ENCODE measurements at regions not wholly inside any gene's neighbourhood (a gene's known extent, or its start where the extent isn't known, plus 50 kb on each side); places are given as distances from the start of the nearest gene placed in this dataset.

DNA sequence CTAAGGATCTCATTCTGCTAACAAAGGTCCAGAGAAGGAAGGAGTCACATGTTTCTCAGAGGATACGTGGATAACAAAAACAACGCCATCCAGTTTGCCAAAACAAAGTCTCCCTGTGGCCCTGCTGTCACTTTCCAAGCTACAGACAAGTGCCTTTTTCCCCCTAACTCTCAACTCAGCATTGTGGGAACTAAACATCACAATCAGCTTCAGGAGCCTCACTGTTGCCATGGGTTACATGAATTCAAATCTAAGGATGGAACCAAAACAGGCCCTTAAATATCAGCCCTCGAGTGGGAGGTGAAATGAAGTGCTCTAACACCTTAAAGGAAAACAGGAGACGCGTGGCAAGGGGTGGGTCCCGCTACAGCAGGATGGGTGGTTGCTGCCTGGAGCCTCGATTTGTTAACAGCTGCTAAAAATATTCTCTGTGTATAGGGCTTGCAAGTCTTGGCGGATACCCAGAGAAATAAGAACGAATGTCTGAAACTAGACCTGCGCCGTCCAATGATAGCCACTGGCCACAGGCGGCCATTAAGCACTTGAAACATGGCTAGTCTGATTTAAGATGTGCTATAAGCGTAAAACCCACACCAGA lies 66.4 kb upstream of the SOD1 start:
- ChIA-PET POLR2A (no interaction called here), CTCF (interaction anchor here (1.0 kb wide), 1 partner anchor 13 kb away, joined by 3 read pairs; no protein-coding TSS in a partner anchor)
- FAIRE-seq: no peak
- intact Hi-C loops (cut with micrococcal nuclease) (no loop called here), dilution Hi-C loops (cut with MboI; ENCODE audit: extremely low pct_ligation_motif_present, low sequenced_read_pairs) (no loop called here)
- Histone ChIP-seq H3K4me3 (replicated peaks in 1 of 3; ENCODE audit: insufficient read depth in 1 of 3, low read depth in 1 of 3, low read length in 3 of 3) (no peak overlapping the region), H3K9me1 (replicated peaks; ENCODE audit: control insufficient read depth, extremely low read depth, insufficient read depth, low read length) (no peaks in the 10 kb centered on the region), H3K27ac (ENCODE audit: insufficient read depth, low read depth, low read length) (no peak overlapping the region), H3K36me3 (ENCODE audit: control insufficient read depth in 2 of 2, extremely low read depth in 1 of 2, insufficient read depth in 2 of 2, low read length in 2 of 2) (no peaks in the 10 kb centered on the region), H2AFZ (ENCODE audit: low read depth, low read length) (no peak overlapping the region), H3K9me3 (replicated peaks; ENCODE audit: control insufficient read depth, insufficient read depth, low read length) (no peaks in the 10 kb centered on the region), H3K27me3 (ENCODE audit: control insufficient read depth in 2 of 2, insufficient read depth in 2 of 2, low read length in 2 of 2) (no peaks in the 10 kb centered on the region), H4K20me1 (replicated peaks; ENCODE audit: control insufficient read depth, extremely low read depth, insufficient read depth, low read length) (no peaks in the 10 kb centered on the region), H3K4me2 (ENCODE audit: insufficient read depth, low read length) (no peak overlapping the region), H3K79me2 (ENCODE audit: control insufficient read depth, insufficient read depth, low read length) (no peaks in the 10 kb centered on the region), H3K9ac (replicated peaks; ENCODE audit: extremely low read depth, insufficient read depth, low read length) (no peak overlapping the region), H3K4me1 (ENCODE audit: control insufficient read depth, extremely low read depth, insufficient read depth, low read length) (no peaks in the 10 kb centered on the region)
- no peak for TF ChIP-seq JUN (IDR thresholded peaks at IDR 0.05; ENCODE audit: borderline replicate concordance, insufficient read depth, insufficient read length, low read depth)
- no TSS peak for BruUV-seq (replicated peaks)
- DNase-seq (ENCODE audit: low read depth, low spot score): no peak

- Histone ChIP-seq H2AFZ (ENCODE audit: low read depth, low read length) (no peak overlapping the region), H3K4me2 (ENCODE audit: insufficient read depth, low read length) (no peak overlapping the region), H4K20me1 (replicated peaks; ENCODE audit: control insufficient read depth, extremely low read depth, insufficient read depth, low read length) (no peaks in the 10 kb centered on the region), H3K4me3 (replicated peaks in 1 of 3; ENCODE audit: insufficient read depth in 1 of 3, low read depth in 1 of 3, low read length in 3 of 3) (no peak overlapping the region), H3K9ac (replicated peaks; ENCODE audit: extremely low read depth, insufficient read depth, low read length) (no peak overlapping the region), H3K36me3 (ENCODE audit: control insufficient read depth in 2 of 2, extremely low read depth in 1 of 2, insufficient read depth in 2 of 2, low read length in 2 of 2) (no peaks in the 10 kb centered on the region), H3K9me1 (replicated peaks; ENCODE audit: control insufficient read depth, extremely low read depth, insufficient read depth, low read length) (no peaks in the 10 kb centered on the region), H3K9me3 (replicated peaks; ENCODE audit: control insufficient read depth, insufficient read depth, low read length) (no peaks in the 10 kb centered on the region), H3K79me2 (ENCODE audit: control insufficient read depth, insufficient read depth, low read length) (no peaks in the 10 kb centered on the region), H3K27me3 (ENCODE audit: control insufficient read depth in 2 of 2, insufficient read depth in 2 of 2, low read length in 2 of 2) (no peaks in the 10 kb centered on the region), H3K4me1 (ENCODE audit: control insufficient read depth, extremely low read depth, insufficient read depth, low read length) (no peaks in the 10 kb centered on the region), H3K27ac (ENCODE audit: insufficient read depth, low read depth, low read length) (no peak overlapping the region)
- intact Hi-C loops (cut with micrococcal nuclease) (no loop called here), dilution Hi-C loops (cut with MboI; ENCODE audit: extremely low pct_ligation_motif_present, low sequenced_read_pairs) (no loop called here)
- DNase-seq (ENCODE audit: low read depth, low spot score) (no peak), FAIRE-seq (no peak)
- ChIA-PET CTCF (no interaction called here), POLR2A (no interaction called here)
- no TSS peak for BruUV-seq (replicated peaks)
- no peak for TF ChIP-seq GATA2 (IDR thresholded peaks at IDR 0.05; ENCODE audit: insufficient read depth, insufficient read length, low read depth, low read length)
- TF ChIP-seq FOS (IDR thresholded peaks at IDR 0.05; ENCODE audit: borderline replicate concordance, insufficient read depth, low read length): no peak
- no peak for TF ChIP-seq POLR2AphosphoS5 (IDR thresholded peaks at IDR 0.05; ENCODE audit: insufficient read depth, low read depth, low read length)
- no peak for TF ChIP-seq JUN (IDR thresholded peaks at IDR 0.05; ENCODE audit: borderline replicate concordance, insufficient read depth, insufficient read length, low read depth)
- no peak for TF ChIP-seq EZH2 (IDR thresholded peaks at IDR 0.05; ENCODE audit: borderline replicate concordance, low read depth, low read length, severe bottlenecking)
- no peak for TF ChIP-seq MYC (IDR thresholded peaks at IDR 0.05; ENCODE audit: low read depth, low read length)
- TF ChIP-seq, protein P1, sequence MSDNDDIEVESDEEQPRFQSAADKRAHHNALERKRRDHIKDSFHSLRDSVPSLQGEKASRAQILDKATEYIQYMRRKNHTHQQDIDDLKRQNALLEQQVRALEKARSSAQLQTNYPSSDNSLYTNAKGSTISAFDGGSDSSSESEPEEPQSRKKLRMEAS (IDR thresholded peaks at IDR 0.05; ENCODE audit: insufficient read depth, insufficient read length): no peak
- no peak for TF ChIP-seq POLR2A (IDR thresholded peaks at IDR 0.05; ENCODE audit: low read depth, low read length)
- TF ChIP-seq, protein P2, sequence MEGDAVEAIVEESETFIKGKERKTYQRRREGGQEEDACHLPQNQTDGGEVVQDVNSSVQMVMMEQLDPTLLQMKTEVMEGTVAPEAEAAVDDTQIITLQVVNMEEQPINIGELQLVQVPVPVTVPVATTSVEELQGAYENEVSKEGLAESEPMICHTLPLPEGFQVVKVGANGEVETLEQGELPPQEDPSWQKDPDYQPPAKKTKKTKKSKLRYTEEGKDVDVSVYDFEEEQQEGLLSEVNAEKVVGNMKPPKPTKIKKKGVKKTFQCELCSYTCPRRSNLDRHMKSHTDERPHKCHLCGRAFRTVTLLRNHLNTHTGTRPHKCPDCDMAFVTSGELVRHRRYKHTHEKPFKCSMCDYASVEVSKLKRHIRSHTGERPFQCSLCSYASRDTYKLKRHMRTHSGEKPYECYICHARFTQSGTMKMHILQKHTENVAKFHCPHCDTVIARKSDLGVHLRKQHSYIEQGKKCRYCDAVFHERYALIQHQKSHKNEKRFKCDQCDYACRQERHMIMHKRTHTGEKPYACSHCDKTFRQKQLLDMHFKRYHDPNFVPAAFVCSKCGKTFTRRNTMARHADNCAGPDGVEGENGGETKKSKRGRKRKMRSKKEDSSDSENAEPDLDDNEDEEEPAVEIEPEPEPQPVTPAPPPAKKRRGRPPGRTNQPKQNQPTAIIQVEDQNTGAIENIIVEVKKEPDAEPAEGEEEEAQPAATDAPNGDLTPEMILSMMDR (IDR thresholded peaks at IDR 0.05; ENCODE audit: extremely low read depth in 1 of 2, insufficient read depth in 1 of 2, low read depth in 1 of 2, low read length in 2 of 2): no peak
Observed at GRCh38 chr21:31592516-31592915, 67.0 kb upstream of the SOD1 start.
